Femur (tissue), 1 donor: ENCODE measurements at regions not wholly inside any gene's neighbourhood (a gene's known extent, or its start where the extent isn't known, plus 50 kb on each side); places are given as distances from the start of the nearest gene placed in this dataset.
"Not testable (repeated sequence)": the region's sequence is repeated elsewhere in the genome, so short reads cannot be mapped to it uniquely, and the experiment has no call there.

Experiments
- DNase-seq: peaks from one replicate; pipeline ENCODE4 v3.0.0-alpha.2; 2017

DNA sequence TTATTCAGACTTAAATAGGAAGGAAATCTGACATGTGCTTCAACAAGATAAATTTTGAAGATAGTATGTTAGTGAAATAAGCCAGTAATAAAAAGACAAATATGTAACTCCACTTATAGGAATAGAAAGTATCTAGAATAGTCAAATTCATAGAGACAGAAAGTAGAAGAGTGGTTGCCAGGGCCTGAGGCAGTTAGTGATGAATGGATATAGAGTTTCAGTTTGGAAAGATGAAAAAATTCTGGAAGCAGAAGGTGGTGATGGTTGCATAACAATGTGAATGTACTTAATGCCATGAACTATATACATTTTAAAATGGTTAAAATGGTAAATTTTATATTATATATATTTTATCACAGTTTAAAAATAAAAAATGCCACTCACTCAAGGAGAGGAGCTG is 54.3 kb downstream of the HAND2 start:
- no peak for DNase-seq

GRCh38 chr4:173469622-173470021 is 60.4 kb downstream of the HAND2 start:
- DNase-seq, result no peak

- DNase-seq, result no peak
Observed at GRCh38 chr4:173468314-173468713, 61.7 kb downstream of the HAND2 start.

- DNase-seq, result no peak
Observed at GRCh38 chr4:173466101-173466500, 63.9 kb downstream of the HAND2 start.

- no peak for DNase-seq
Observed at GRCh38 chr4:173464481-173464880, 65.5 kb downstream of the HAND2 start.

- no peak for DNase-seq
Observed at GRCh38 chr4:173463816-173464215, 64.9 kb upstream of the SCRG1 start.

DNA sequence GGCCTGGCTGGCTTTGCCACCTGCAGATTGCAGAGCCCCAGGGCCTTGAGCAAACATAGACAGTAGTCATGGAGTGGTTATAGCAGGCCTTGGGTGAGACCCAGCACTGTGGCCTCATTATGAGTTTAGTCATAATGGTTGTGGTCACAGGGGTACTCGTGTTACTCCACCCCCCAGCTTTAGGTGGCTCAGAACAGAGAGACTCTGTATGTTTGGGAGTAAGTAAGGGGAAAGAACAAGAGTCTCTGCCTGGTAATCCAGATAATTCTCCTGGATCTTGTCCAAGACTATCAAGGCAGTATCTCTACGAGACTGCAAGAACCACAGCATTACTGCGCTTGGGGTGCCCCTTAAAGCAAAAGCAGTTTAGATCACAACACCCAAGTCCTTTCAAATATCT is 62.3 kb upstream of the SCRG1 start:
- no peak for DNase-seq

- no peak for DNase-seq
Observed at GRCh38 chr4:173459857-173460256, 60.9 kb upstream of the SCRG1 start.

GRCh38 chr4:173457893-173458292 is 59.0 kb upstream of the SCRG1 start:
- DNase-seq, result no peak

GRCh38 chr4:173451435-173451834 is 52.5 kb upstream of the SCRG1 start:
- not testable (repeated sequence) for DNase-seq

GRCh38 chr4:173450281-173450680 is 51.4 kb upstream of the SCRG1 start:
- no peak for DNase-seq

DNA sequence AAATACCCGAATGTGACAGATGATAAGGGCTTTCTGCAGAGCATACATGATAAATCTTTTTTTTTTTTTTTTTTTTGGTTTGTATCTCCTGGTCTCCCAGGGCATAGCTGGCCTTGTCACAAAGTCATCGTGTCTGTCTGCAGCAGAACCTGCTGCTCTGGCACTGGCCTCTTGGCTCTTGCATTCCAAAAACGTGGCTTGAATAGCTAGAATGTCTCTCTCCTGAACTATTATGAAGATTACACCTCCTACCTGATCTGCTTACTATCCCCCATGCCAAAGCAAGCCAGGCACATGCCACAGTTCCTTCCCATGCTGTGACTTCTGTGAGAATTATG is 50.4 kb upstream of the SCRG1 start:
- no peak for DNase-seq

DNA sequence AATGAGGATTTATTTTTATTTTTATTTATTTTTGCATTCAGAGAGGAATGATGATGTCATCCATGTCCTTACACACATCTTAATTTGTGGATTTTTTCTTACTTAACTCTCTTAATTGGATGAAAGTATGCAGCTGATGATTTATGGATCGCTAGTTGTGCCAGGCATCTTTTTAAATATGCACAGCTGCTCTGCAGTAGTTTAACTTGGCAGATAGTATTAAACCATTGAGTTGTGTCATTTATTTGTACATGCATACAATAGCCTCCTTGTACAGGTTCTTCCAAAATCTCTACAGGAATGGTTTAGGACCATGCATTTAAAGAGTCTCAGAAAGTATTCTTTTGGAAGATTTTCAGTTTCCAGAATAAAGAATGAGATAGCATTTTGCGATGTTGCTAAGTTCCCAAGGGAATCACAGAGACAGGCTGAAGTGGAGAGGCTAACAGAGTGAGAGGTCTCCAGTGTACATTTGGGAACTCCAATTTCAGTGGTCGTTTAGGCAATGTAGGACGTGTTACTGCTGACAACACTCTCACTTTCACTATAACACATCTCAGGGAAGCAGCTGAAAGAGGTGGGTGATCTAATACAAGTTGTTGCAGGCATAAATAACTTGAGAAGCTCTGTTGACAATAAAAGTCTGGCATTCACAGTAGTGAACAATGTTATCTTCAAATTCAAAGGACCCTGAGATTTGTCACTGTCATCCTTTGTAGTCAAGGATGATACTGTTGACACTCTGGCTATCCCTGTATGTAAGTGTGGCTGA is 49.9 kb upstream of the SCRG1 start:
- peak; percentile 34 for DNase-seq
